IMR-90 (cell line): ENCODE measurements at regions not wholly inside any gene's neighbourhood (a gene's known extent, or its start where the extent isn't known, plus 50 kb on each side); places are given as distances from the start of the nearest gene placed in this dataset.

Source experiments
- ATAC-seq: fragments of 200-7000 bp; cut with Tn5 transposase; 2 replicates; pipeline ENCODE4 v1.9.1; 2020; ENCODE audit warnings: low read depth, mild to moderate bottlenecking, moderate library complexity
- BruUV-seq: library from RNA; stranded (reverse); fragments of 400-500 nt; replicated peaks from 2 replicates; lab custom pipeline; 2021; lab: Mats Ljungman, UMichigan
- CTCF ChIA-PET: fragments of 300-600 bp; formaldehyde crosslinking; extraction: SDS; loops from one replicate; lab custom pipeline; 2021; ENCODE audit warnings: antibody characterized with exemption; lab: Yijun Ruan, JAX
- POLR2A ChIA-PET: fragments of 300-600 bp; sonication (Branson Sonifier 250); formaldehyde crosslinking; loops from one replicate; lab custom pipeline; 2022; ENCODE audit warnings: antibody characterized with exemption; ENCODE audit not compliant: unreplicated experiment; lab: Charles Lee
- DNase-seq: peaks from one replicate; pipeline ENCODE4 v3.0.0; 2013
- H2AFZ ChIP-seq: replicated peaks from 2 replicates; pipeline ENCODE3; 2013; ENCODE audit warnings: low read length, mild to moderate bottlenecking; ENCODE audit not compliant: poor library complexity
- H2AK5ac ChIP-seq: 2 replicates; pipeline ENCODE4 v1.6.1; 2013; ENCODE audit warnings: low read depth, low read length, inconsistent platforms
- H2AK9ac ChIP-seq: replicated peaks from 2 replicates; pipeline ENCODE3; 2013; ENCODE audit warnings: mild to moderate bottlenecking, low read depth, low read length, moderate library complexity; ENCODE audit not compliant: poor library complexity
- H2BK120ac ChIP-seq: 2 replicates; pipeline ENCODE4 v1.6.1; 2013; ENCODE audit warnings: low read depth, low read length, inconsistent platforms
- H2BK15ac ChIP-seq: 3 replicates; pipeline ENCODE4 v1.6.1; 2013; ENCODE audit warnings: low read depth, low read length, inconsistent platforms
- H2BK20ac ChIP-seq: 2 replicates; pipeline ENCODE4 v1.6.1; 2013; ENCODE audit warnings: low read depth, mild to moderate bottlenecking, inconsistent platforms, low read length, moderate library complexity
- H2BK5ac ChIP-seq: 2 replicates; pipeline ENCODE4 v1.6.1; 2013; ENCODE audit warnings: mild to moderate bottlenecking, low read depth, low read length, inconsistent platforms; ENCODE audit not compliant: poor library complexity, severe bottlenecking
- H3K14ac ChIP-seq: replicated peaks from 2 replicates; pipeline ENCODE4 v1.6.1; 2013; ENCODE audit warnings: low read depth, low read length, inconsistent platforms
- H3K18ac ChIP-seq: 2 replicates; pipeline ENCODE4 v1.6.1; 2013; ENCODE audit warnings: low read depth, low read length, control low read depth
- H3K23ac ChIP-seq: 2 replicates; pipeline ENCODE4 v1.6.1; 2013; ENCODE audit warnings: low read depth, low read length, inconsistent platforms
- H3K27ac ChIP-seq: 2 replicates; pipeline ENCODE4 v1.5.1; 2013; ENCODE audit warnings: mild to moderate bottlenecking, control low read depth, low read length; ENCODE audit not compliant: insufficient read depth
- H3K27me3 ChIP-seq: 2 replicates; pipeline ENCODE4 v1.6.1; 2013; ENCODE audit warnings: low read length; ENCODE audit not compliant: control insufficient read depth, insufficient read depth
- H3K36me3 ChIP-seq: 2 replicates; pipeline ENCODE4 v1.6.1; 2013; ENCODE audit warnings: low read length, mixed read lengths; ENCODE audit not compliant: control insufficient read depth, insufficient read depth
- H3K4ac ChIP-seq: 2 replicates; pipeline ENCODE4 v1.6.1; 2013; ENCODE audit warnings: low read depth, low read length, inconsistent platforms
- H3K4me1 ChIP-seq: 2 replicates; pipeline ENCODE4 v1.6.1; 2013; ENCODE audit warnings: low read length, mixed read lengths; ENCODE audit not compliant: control insufficient read depth, insufficient read depth
- H3K4me2 ChIP-seq: 2 replicates; pipeline ENCODE4 v1.6.1; 2013; ENCODE audit warnings: low read depth, mild to moderate bottlenecking, control low read depth, low read length, moderate library complexity
- H3K4me3 ChIP-seq: 2 replicates; pipeline ENCODE4 v1.5.1; 2013; ENCODE audit warnings: low read depth, mild to moderate bottlenecking, control low read depth, low read length, moderate library complexity; ENCODE audit not compliant: insufficient read depth
- H3K56ac ChIP-seq: 2 replicates; pipeline ENCODE4 v1.6.1; 2013; ENCODE audit warnings: low read length, inconsistent platforms; ENCODE audit not compliant: insufficient read depth; ENCODE audit errors: extremely low read depth
- H3K79me1 ChIP-seq, 2 experiments: 2 replicates each; pipeline ENCODE4 v1.6.1; 2013; ENCODE audit warnings: low read length in 2 of 2, inconsistent platforms in 1 of 2, low read depth in 1 of 2
- H3K9ac ChIP-seq: 2 replicates; pipeline ENCODE4 v1.6.1; 2013; ENCODE audit warnings: low read depth, low read length, control low read depth
- H3K9me1 ChIP-seq: 2 replicates; pipeline ENCODE4 v1.6.1; 2013; ENCODE audit warnings: low read length, inconsistent platforms; ENCODE audit not compliant: insufficient read depth
- H3K9me3 ChIP-seq: 2 replicates; pipeline ENCODE4 v1.6.1; 2013; ENCODE audit warnings: low read length; ENCODE audit not compliant: control insufficient read depth, insufficient read depth
- H4K20me1 ChIP-seq: 2 replicates; pipeline ENCODE4 v1.6.1; 2013; ENCODE audit warnings: low read length, inconsistent platforms; ENCODE audit not compliant: insufficient read depth
- H4K5ac ChIP-seq: 2 replicates; pipeline ENCODE4 v1.6.1; 2013; ENCODE audit warnings: mild to moderate bottlenecking, low read depth, low read length, control low read depth
- H4K8ac ChIP-seq, 2 experiments: 2 replicates each; pipeline ENCODE4 v1.6.1; 2013; ENCODE audit warnings: low read depth in 2 of 2, low read length in 2 of 2, control low read depth in 1 of 2, inconsistent platforms in 1 of 2
- H4K91ac ChIP-seq: 2 replicates; pipeline ENCODE4 v1.6.1; 2013; ENCODE audit warnings: low read depth, low read length, inconsistent platforms; ENCODE audit not compliant: insufficient read depth
- BHLHE40 ChIP-seq: fragments of 150-350 bp; IDR thresholded peaks from 2 replicates; pipeline ENCODE4 v1.6.1; 2016; ENCODE audit warnings: mild to moderate bottlenecking, low read depth, low read length
- CEBPB ChIP-seq: IDR thresholded peaks from 2 replicates; pipeline ENCODE4 v1.6.1; 2012; ENCODE audit warnings: low read depth, low read length, improper control_type of control experiment
- ELK1 ChIP-seq: fragments of 150-350 bp; IDR thresholded peaks from 2 replicates; pipeline ENCODE4 v1.6.1; 2016; ENCODE audit warnings: low read depth, mild to moderate bottlenecking, low read length, moderate library complexity, borderline replicate concordance
- FOS ChIP-seq: fragments of 150-350 bp; IDR thresholded peaks from 2 replicates; pipeline ENCODE4 v1.6.1; 2016; ENCODE audit warnings: low read depth, low read length
- MAFK ChIP-seq: IDR thresholded peaks from 2 replicates; pipeline ENCODE4 v1.6.1; 2012; ENCODE audit warnings: low read depth, low read length, improper control_type of control experiment
- MAZ ChIP-seq: IDR thresholded peaks from 2 replicates; pipeline ENCODE4 v1.6.1; 2012; ENCODE audit warnings: low read depth, mild to moderate bottlenecking, low read length, improper control_type of control experiment, moderate library complexity, borderline replicate concordance
- MXI1 ChIP-seq: IDR thresholded peaks from 2 replicates; pipeline ENCODE4 v1.6.1; 2012; ENCODE audit warnings: low read depth, mild to moderate bottlenecking, low read length, moderate library complexity, borderline replicate concordance
- NFE2L2 ChIP-seq: fragments of 150-350 bp; IDR thresholded peaks from 2 replicates; pipeline ENCODE4 v1.6.1; 2016; ENCODE audit warnings: low read depth, mild to moderate bottlenecking, low read length
- POLR2A ChIP-seq: IDR thresholded peaks from 2 replicates; pipeline ENCODE4 v1.6.1; 2012; ENCODE audit warnings: mild to moderate bottlenecking, low read depth, low read length
- RAD21 ChIP-seq: IDR thresholded peaks from 2 replicates; pipeline ENCODE4 v1.6.1; 2012; ENCODE audit warnings: low read length, improper control_type of control experiment
- WGBS, 2 experiments: methylation state at CpG; one replicate each; pipeline versions ENCODE4 v1.1.5 to v1.1.7; 2013; ENCODE audit warnings: missing lambda C conversion rate in 2 of 2; ENCODE audit not compliant: insufficient read length in 1 of 2; ENCODE audit errors: extremely low coverage in 2 of 2; 5-methylcytosine and 5-hydroxymethylcytosine counted together
- dilution Hi-C: fragments of 300-500 bp; cut with HindIII; formaldehyde crosslinking; loops from one replicate; pipeline ENCODE4 v1.14.3; 2018; ENCODE audit warnings: low sequenced_read_pairs; ENCODE audit not compliant: unreplicated experiment
- in situ Hi-C: fragments of 300-500 bp; cut with MboI; formaldehyde crosslinking; loops from 3 replicates; pipeline ENCODE4 v1.14.3; 2019; ENCODE audit warnings: low sequenced_read_pairs, inconsistent platforms, mixed read lengths
- intact Hi-C: fragments of 100-400 bp; cut with micrococcal nuclease; formaldehyde crosslinking; loops from 2 replicates; pipeline ENCODE4 v1.10.0; 2022

- Histone ChIP-seq H2AFZ (no peak overlapping the region), H4K91ac (no peak overlapping the region), H2BK20ac (no peak overlapping the region), H3K9me1 (no peaks in the 10 kb centered on the region), H3K14ac (no peak overlapping the region), H3K79me1 (no peaks in the 10 kb centered on the region), H2AK9ac (no peak overlapping the region), H2BK15ac (no peak overlapping the region), H3K4ac (no peak overlapping the region), H3K56ac (no peak overlapping the region), H4K8ac (no peak overlapping the region), H3K4me3 (no peak overlapping the region), H3K4me1 (no peaks in the 10 kb centered on the region), H3K36me3 (no peaks in the 10 kb centered on the region), H4K5ac (no peak overlapping the region), H3K9me3 (peaks cover 7% of the 10 kb centered on the region), H3K23ac (no peak overlapping the region), H4K20me1 (no peaks in the 10 kb centered on the region), H2BK5ac (no peak overlapping the region), H3K18ac (no peak overlapping the region), H3K4me2 (no peak overlapping the region), H2AK5ac (no peak overlapping the region), H3K9ac (no peak overlapping the region), H3K27ac (no peak overlapping the region), H2BK120ac (no peak overlapping the region), H3K27me3 (no peaks in the 10 kb centered on the region)
- POLR2A ChIA-PET, result no interaction called here
- CTCF ChIA-PET, result no interaction called here
- no peak for ATAC-seq
- in situ Hi-C loops (no loop called here), dilution Hi-C loops (no loop called here), intact Hi-C loops (no loop called here)
- no CpG with 5 or more reads among the region's 1 CpG for WGBS, 2 experiments
- DNase-seq, result no peak
- TF ChIP-seq MXI1 (no peak), CEBPB (no peak), BHLHE40 (no peak), RAD21 (no peak), FOS (no peak), ELK1 (no peak), NFE2L2 (no peak), MAZ (no peak), POLR2A (no peak), MAFK (no peak)
- no TSS peak for BruUV-seq
Measured at GRCh38 chr4:162560073-162560472, 396.3 kb upstream of the FSTL5 start.
